ENCODE measurements at regions not wholly inside any gene's neighbourhood (a gene's known extent, or its start where the extent isn't known, plus 50 kb on each side); places are given as distances from the start of the nearest gene placed in this dataset.

- Mint-ChIP-seq H3K27ac (no peak overlapping the region), H3K36me3 (no peaks in the 10 kb centered on the region), H3K9me3 (peaks cover 0 to 9% (median 5%) of the 10 kb centered on the region in 7 donors), H3K4me1 (no peaks in the 10 kb centered on the region), H3K4me3 (no peak overlapping the region), H3K27me3 (no peaks in the 10 kb centered on the region)
- no peaks in the 10 kb centered on the region for H3K4me1 ChIP-seq (ENCODE audit: control insufficient read depth, insufficient read depth, low read length, poor library complexity, severe bottlenecking)
- no peak overlapping the region for H3K27ac ChIP-seq (ENCODE audit: insufficient read depth, low read length, poor library complexity, severe bottlenecking)
- H3K27me3 ChIP-seq (ENCODE audit: control insufficient read depth, insufficient read depth, low read length) = no peaks in the 10 kb centered on the region
- H3K36me3 ChIP-seq (ENCODE audit: control insufficient read depth, insufficient read depth, low read length) = no peaks in the 10 kb centered on the region
- no peak for DNase-seq
- H3K9me3 ChIP-seq (ENCODE audit: control insufficient read depth in 2 of 2, low read length in 2 of 2) = no peaks in the 10 kb centered on the region
- no peak for ATAC-seq (ENCODE audit: low read depth in 2 of 2)
- no peak overlapping the region for H3K4me3 ChIP-seq (ENCODE audit: low read depth, low read length)
Measured at GRCh38 chr1:72564749-72565148, 282.4 kb upstream of the NEGR1 start.

- no peak for DNase-seq
- Histone ChIP-seq H3K36me3 (ENCODE audit: control insufficient read depth, insufficient read depth, low read length) (no peaks in the 10 kb centered on the region), H3K27ac (ENCODE audit: insufficient read depth, low read length, poor library complexity, severe bottlenecking) (no peak overlapping the region), H3K4me3 (ENCODE audit: low read depth, low read length) (no peak overlapping the region), H3K27me3 (ENCODE audit: control insufficient read depth, insufficient read depth, low read length) (no peaks in the 10 kb centered on the region), H3K4me1 (ENCODE audit: control insufficient read depth, insufficient read depth, low read length, poor library complexity, severe bottlenecking) (no peaks in the 10 kb centered on the region), H3K9me3 (ENCODE audit: control insufficient read depth in 2 of 2, low read length in 2 of 2) (no peaks in the 10 kb centered on the region)
- no peaks in the 10 kb centered on the region for H3K36me3 Mint-ChIP-seq
- peaks cover 2 to 14% (median 5%) of the 10 kb centered on the region in 7 donors for H3K9me3 Mint-ChIP-seq
- no peak overlapping the region for H3K27ac Mint-ChIP-seq
- no peak for ATAC-seq (ENCODE audit: low read depth in 2 of 2)
- no peaks in the 10 kb centered on the region for H3K27me3 Mint-ChIP-seq
- no peak overlapping the region for H3K4me3 Mint-ChIP-seq
- no peaks in the 10 kb centered on the region for H3K4me1 Mint-ChIP-seq
Measured at GRCh38 chr1:72557446-72558049, 275.2 kb upstream of the NEGR1 start.

- peaks cover 0 to 5% (median 3%) of the 10 kb centered on the region in 7 donors for H3K9me3 Mint-ChIP-seq
- no peaks in the 10 kb centered on the region for H3K4me1 ChIP-seq (ENCODE audit: control insufficient read depth, insufficient read depth, low read length, poor library complexity, severe bottlenecking)
- H3K36me3 ChIP-seq (ENCODE audit: control insufficient read depth, insufficient read depth, low read length) = no peaks in the 10 kb centered on the region
- ATAC-seq (ENCODE audit: low read depth in 2 of 2) (no peak), DNase-seq (no peak)
- H3K36me3 Mint-ChIP-seq = no peaks in the 10 kb centered on the region
- no peaks in the 10 kb centered on the region for H3K27me3 Mint-ChIP-seq
- no peaks in the 10 kb centered on the region for H3K4me1 Mint-ChIP-seq
- H3K4me3 Mint-ChIP-seq = no peak overlapping the region
- H3K9me3 ChIP-seq (ENCODE audit: control insufficient read depth in 2 of 2, low read length in 2 of 2) = no peaks in the 10 kb centered on the region
- H3K27me3 ChIP-seq (ENCODE audit: control insufficient read depth, insufficient read depth, low read length) = no peaks in the 10 kb centered on the region
- H3K4me3 ChIP-seq (ENCODE audit: low read depth, low read length) = no peak overlapping the region
- no peak overlapping the region for H3K27ac Mint-ChIP-seq
- no peak overlapping the region for H3K27ac ChIP-seq (ENCODE audit: insufficient read depth, low read length, poor library complexity, severe bottlenecking)
Measured at GRCh38 chr1:72547412-72547811, 265.1 kb upstream of the NEGR1 start.

- no peak overlapping the region for H3K4me3 Mint-ChIP-seq
- no peak overlapping the region for H3K27ac Mint-ChIP-seq
- H3K27me3 ChIP-seq (ENCODE audit: control insufficient read depth, insufficient read depth, low read length) = no peaks in the 10 kb centered on the region
- no peak for DNase-seq
- H3K27me3 Mint-ChIP-seq = no peaks in the 10 kb centered on the region
- H3K9me3 ChIP-seq (ENCODE audit: control insufficient read depth in 2 of 2, low read length in 2 of 2) = peaks cover 0 to 8% of the 10 kb centered on the region in 2 experiments
- H3K4me1 ChIP-seq (ENCODE audit: control insufficient read depth, insufficient read depth, low read length, poor library complexity, severe bottlenecking) = no peaks in the 10 kb centered on the region
- no peak overlapping the region for H3K4me3 ChIP-seq (ENCODE audit: low read depth, low read length)
- H3K36me3 Mint-ChIP-seq = no peaks in the 10 kb centered on the region
- no peaks in the 10 kb centered on the region for H3K36me3 ChIP-seq (ENCODE audit: control insufficient read depth, insufficient read depth, low read length)
- H3K27ac ChIP-seq (ENCODE audit: insufficient read depth, low read length, poor library complexity, severe bottlenecking) = no peak overlapping the region
- no peaks in the 10 kb centered on the region for H3K4me1 Mint-ChIP-seq
- H3K9me3 Mint-ChIP-seq = peaks cover 0 to 13% (median 4%) of the 10 kb centered on the region in 7 donors
- no peak for ATAC-seq (ENCODE audit: low read depth in 2 of 2)
Measured at GRCh38 chr1:72540674-72541073, 258.3 kb upstream of the NEGR1 start.

GRCh38 chr1:72535470-72535869, 253.1 kb upstream of the NEGR1 start:
- H3K4me3 Mint-ChIP-seq = no peak overlapping the region

GRCh38 chr1:72530646-72531045, 248.3 kb upstream of the NEGR1 start:
- Histone ChIP-seq H3K27me3 (ENCODE audit: control insufficient read depth, insufficient read depth, low read length) (no peaks in the 10 kb centered on the region), H3K9me3 (ENCODE audit: control insufficient read depth in 2 of 2, low read length in 2 of 2) (no peaks in the 10 kb centered on the region), H3K4me1 (ENCODE audit: control insufficient read depth, insufficient read depth, low read length, poor library complexity, severe bottlenecking) (no peaks in the 10 kb centered on the region), H3K4me3 (ENCODE audit: low read depth, low read length) (no peak overlapping the region), H3K27ac (ENCODE audit: insufficient read depth, low read length, poor library complexity, severe bottlenecking) (no peak overlapping the region), H3K36me3 (ENCODE audit: control insufficient read depth, insufficient read depth, low read length) (no peaks in the 10 kb centered on the region)
- Mint-ChIP-seq H3K4me1 (no peaks in the 10 kb centered on the region), H3K4me3 (no peak overlapping the region), H3K27me3 (no peaks in the 10 kb centered on the region), H3K9me3 (peaks cover 0 to 8% (median 6%) of the 10 kb centered on the region in 7 donors), H3K36me3 (no peaks in the 10 kb centered on the region), H3K27ac (no peak overlapping the region)
- DNase-seq (no peak), ATAC-seq (ENCODE audit: low read depth in 2 of 2) (no peak)

More at GRCh38 chr1:72535470-72535869, 253.1 kb upstream of the NEGR1 start:
- DNase-seq = no peak
- Mint-ChIP-seq H3K27ac (no peak overlapping the region), H3K36me3 (no peaks in the 10 kb centered on the region), H3K9me3 (peaks cover 0 to 10% (median 8%) of the 10 kb centered on the region in 7 donors), H3K27me3 (no peaks in the 10 kb centered on the region), H3K4me1 (no peaks in the 10 kb centered on the region)
- ATAC-seq (ENCODE audit: low read depth in 2 of 2) = no peak
- Histone ChIP-seq H3K36me3 (ENCODE audit: control insufficient read depth, insufficient read depth, low read length) (no peaks in the 10 kb centered on the region), H3K27ac (ENCODE audit: insufficient read depth, low read length, poor library complexity, severe bottlenecking) (no peak overlapping the region), H3K4me3 (ENCODE audit: low read depth, low read length) (no peak overlapping the region), H3K9me3 (ENCODE audit: control insufficient read depth in 2 of 2, low read length in 2 of 2) (no peaks in the 10 kb centered on the region), H3K27me3 (ENCODE audit: control insufficient read depth, insufficient read depth, low read length) (no peaks in the 10 kb centered on the region), H3K4me1 (ENCODE audit: control insufficient read depth, insufficient read depth, low read length, poor library complexity, severe bottlenecking) (no peaks in the 10 kb centered on the region)

- H3K27me3 ChIP-seq (ENCODE audit: control insufficient read depth, insufficient read depth, low read length) = no peaks in the 10 kb centered on the region
- no peak overlapping the region for H3K4me3 ChIP-seq (ENCODE audit: low read depth, low read length)
- Mint-ChIP-seq H3K4me3 (no peak overlapping the region), H3K27me3 (no peaks in the 10 kb centered on the region), H3K4me1 (no peaks in the 10 kb centered on the region), H3K36me3 (no peaks in the 10 kb centered on the region), H3K27ac (no peak overlapping the region), H3K9me3 (peaks cover 0 to 10% (median 3%) of the 10 kb centered on the region in 7 donors)
- no peaks in the 10 kb centered on the region for H3K36me3 ChIP-seq (ENCODE audit: control insufficient read depth, insufficient read depth, low read length)
- no peak overlapping the region for H3K27ac ChIP-seq (ENCODE audit: insufficient read depth, low read length, poor library complexity, severe bottlenecking)
- DNase-seq = no peak
- ATAC-seq (ENCODE audit: low read depth in 2 of 2) = no peak
- no peaks in the 10 kb centered on the region for H3K4me1 ChIP-seq (ENCODE audit: control insufficient read depth, insufficient read depth, low read length, poor library complexity, severe bottlenecking)
- H3K9me3 ChIP-seq (ENCODE audit: control insufficient read depth in 2 of 2, low read length in 2 of 2) = no peaks in the 10 kb centered on the region
Measured at GRCh38 chr1:72526926-72527325, 244.6 kb upstream of the NEGR1 start.

- H3K4me1 Mint-ChIP-seq = no peaks in the 10 kb centered on the region
- H3K27ac Mint-ChIP-seq = no peak overlapping the region
- H3K36me3 Mint-ChIP-seq = no peaks in the 10 kb centered on the region
- no peak overlapping the region for H3K4me3 Mint-ChIP-seq
- H3K9me3 ChIP-seq (ENCODE audit: control insufficient read depth in 2 of 2, low read length in 2 of 2) = peaks cover 3 to 5% of the 10 kb centered on the region in 2 experiments
- no peaks in the 10 kb centered on the region for H3K36me3 ChIP-seq (ENCODE audit: control insufficient read depth, insufficient read depth, low read length)
- H3K9me3 Mint-ChIP-seq = peaks cover 0 to 21% (median 5%) of the 10 kb centered on the region in 7 donors
- no peaks in the 10 kb centered on the region for H3K27me3 ChIP-seq (ENCODE audit: control insufficient read depth, insufficient read depth, low read length)
- DNase-seq (no peak), ATAC-seq (ENCODE audit: low read depth in 2 of 2) (no peak)
- H3K4me1 ChIP-seq (ENCODE audit: control insufficient read depth, insufficient read depth, low read length, poor library complexity, severe bottlenecking) = no peaks in the 10 kb centered on the region
- no peak overlapping the region for H3K27ac ChIP-seq (ENCODE audit: insufficient read depth, low read length, poor library complexity, severe bottlenecking)
- no peak overlapping the region for H3K4me3 ChIP-seq (ENCODE audit: low read depth, low read length)
- no peaks in the 10 kb centered on the region for H3K27me3 Mint-ChIP-seq
Measured at GRCh38 chr1:72524021-72524420, 241.7 kb upstream of the NEGR1 start.

Data from CD4-positive, CD25-positive, alpha-beta regulatory T cell (primary cell).